HFFc6 (cell line): ENCODE measurements at regions not wholly inside any gene's neighbourhood (a gene's known extent, or its start where the extent isn't known, plus 50 kb on each side); places are given as distances from the start of the nearest gene placed in this dataset.

Experiments
- DNase-seq: peaks from one replicate; pipeline ENCODE4 v3.0.0-alpha.2; 2018
- H3K27ac Mint-ChIP-seq: 2 replicates; pipeline ENCODE4 v1.8.0; 2020; ENCODE audit warnings: mild to moderate bottlenecking, mixed read lengths
- H3K27me3 Mint-ChIP-seq: 2 replicates; pipeline ENCODE4 v1.8.0; 2021; ENCODE audit warnings: mild to moderate bottlenecking, moderate library complexity, mixed read lengths; ENCODE audit not compliant: insufficient read depth
- H3K36me3 Mint-ChIP-seq: 2 replicates; pipeline ENCODE4 v1.8.0; 2021; ENCODE audit warnings: low read depth, mixed read lengths
- H3K4me1 Mint-ChIP-seq: 2 replicates; pipeline ENCODE4 v1.8.0; 2020; ENCODE audit warnings: low read depth, mixed read lengths
- H3K4me3 Mint-ChIP-seq: 2 replicates; pipeline ENCODE4 v1.8.0; 2020; ENCODE audit warnings: mild to moderate bottlenecking, moderate library complexity, mixed read lengths
- H3K9me3 Mint-ChIP-seq: 2 replicates; pipeline ENCODE4 v1.8.0; 2020; ENCODE audit warnings: mild to moderate bottlenecking, mixed read lengths
- TF ChIP-seq, protein P1 (sequence below): fragments of 200-600 bp; sonication (generic); IDR thresholded peaks from 2 replicates; pipeline ENCODE4 v1.5.0; 2021; ENCODE audit warnings: antibody characterized with exemption, mild to moderate bottlenecking

DNA sequence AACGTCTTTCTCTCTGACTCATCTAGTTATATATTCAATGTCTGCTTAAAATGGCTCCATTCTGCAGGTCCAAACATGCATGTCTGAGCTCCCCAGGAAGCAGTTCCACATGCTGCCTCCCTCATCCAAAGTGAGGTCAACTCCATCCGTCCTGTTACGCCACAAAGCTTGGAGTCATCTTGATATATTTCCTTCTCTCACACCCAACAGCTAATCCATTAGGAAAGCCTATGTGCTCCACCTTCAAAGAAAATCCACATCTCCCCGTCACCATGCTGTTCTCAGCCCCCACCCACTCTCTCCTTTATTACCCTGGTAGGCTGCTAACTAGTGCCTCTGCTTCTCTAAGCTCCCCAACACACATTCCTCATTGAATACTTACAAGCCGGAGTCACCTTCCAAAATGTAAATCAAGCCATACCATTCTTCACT is 130.2 kb upstream of the SYNDIG1 start:
- Mint-ChIP-seq H3K4me3 (peak overlapping the region; percentile 38), H3K9me3 (no peaks in the 10 kb centered on the region), H3K27me3 (no peaks in the 10 kb centered on the region), H3K36me3 (no peaks in the 10 kb centered on the region), H3K27ac (peak overlapping the region; percentile 91), H3K4me1 (peaks cover 72% of the 10 kb centered on the region)
- peak; percentile 69 for DNase-seq
- TF ChIP-seq, protein P1, sequence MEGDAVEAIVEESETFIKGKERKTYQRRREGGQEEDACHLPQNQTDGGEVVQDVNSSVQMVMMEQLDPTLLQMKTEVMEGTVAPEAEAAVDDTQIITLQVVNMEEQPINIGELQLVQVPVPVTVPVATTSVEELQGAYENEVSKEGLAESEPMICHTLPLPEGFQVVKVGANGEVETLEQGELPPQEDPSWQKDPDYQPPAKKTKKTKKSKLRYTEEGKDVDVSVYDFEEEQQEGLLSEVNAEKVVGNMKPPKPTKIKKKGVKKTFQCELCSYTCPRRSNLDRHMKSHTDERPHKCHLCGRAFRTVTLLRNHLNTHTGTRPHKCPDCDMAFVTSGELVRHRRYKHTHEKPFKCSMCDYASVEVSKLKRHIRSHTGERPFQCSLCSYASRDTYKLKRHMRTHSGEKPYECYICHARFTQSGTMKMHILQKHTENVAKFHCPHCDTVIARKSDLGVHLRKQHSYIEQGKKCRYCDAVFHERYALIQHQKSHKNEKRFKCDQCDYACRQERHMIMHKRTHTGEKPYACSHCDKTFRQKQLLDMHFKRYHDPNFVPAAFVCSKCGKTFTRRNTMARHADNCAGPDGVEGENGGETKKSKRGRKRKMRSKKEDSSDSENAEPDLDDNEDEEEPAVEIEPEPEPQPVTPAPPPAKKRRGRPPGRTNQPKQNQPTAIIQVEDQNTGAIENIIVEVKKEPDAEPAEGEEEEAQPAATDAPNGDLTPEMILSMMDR, result no peak

DNA sequence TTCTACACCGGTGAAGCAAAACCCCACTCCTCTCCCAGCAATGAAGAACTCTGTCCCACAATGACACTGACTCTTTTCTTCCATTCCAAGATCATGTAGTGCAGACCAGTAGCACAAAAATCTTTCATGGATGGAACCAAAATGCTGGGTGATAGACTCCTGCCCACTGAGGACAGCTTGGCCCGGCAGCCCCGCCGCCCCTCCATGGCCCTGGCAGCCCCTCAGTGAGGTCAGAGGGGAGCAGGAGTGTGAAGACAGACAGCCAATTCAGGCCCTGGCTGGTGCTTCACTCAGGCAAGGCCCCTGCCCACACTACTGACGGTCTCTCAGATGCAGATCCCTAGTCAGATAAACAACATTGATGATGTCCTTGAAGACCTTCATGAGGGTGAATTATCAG is 131.9 kb upstream of the SYNDIG1 start:
- no peaks in the 10 kb centered on the region for H3K36me3 Mint-ChIP-seq
- H3K4me3 Mint-ChIP-seq, result no peak overlapping the region
- no peak for DNase-seq
- no peaks in the 10 kb centered on the region; the same call in 1 of the 2 replicates for H3K27me3 Mint-ChIP-seq
- peaks cover 72% of the 10 kb centered on the region for H3K4me1 Mint-ChIP-seq
- H3K9me3 Mint-ChIP-seq, result no peaks in the 10 kb centered on the region
- peak overlapping the region; percentile 91 for H3K27ac Mint-ChIP-seq
- TF ChIP-seq, protein P1, result no peak

DNA sequence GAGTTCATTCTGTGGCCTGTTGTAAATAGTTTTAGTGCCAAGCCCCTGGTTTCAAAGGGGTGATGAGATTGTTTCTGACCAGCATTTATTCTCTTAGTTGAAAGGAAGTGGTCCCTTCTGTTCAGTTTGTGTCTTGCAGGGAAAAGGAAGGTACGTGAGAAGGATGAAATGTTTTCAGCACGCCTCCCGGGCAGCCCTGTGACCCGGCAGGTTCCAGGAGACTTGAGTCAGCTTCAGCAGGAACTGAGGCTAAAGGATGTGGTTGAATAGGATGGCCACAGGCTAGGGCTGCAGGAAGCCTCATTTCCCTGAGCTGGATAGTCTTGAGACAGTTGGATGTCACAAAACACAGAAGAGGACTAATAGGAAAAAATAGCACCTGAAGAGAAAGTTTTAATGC is 132.4 kb upstream of the SYNDIG1 start:
- peak overlapping the region; percentile 91 for H3K27ac Mint-ChIP-seq
- H3K27me3 Mint-ChIP-seq, result no peaks in the 10 kb centered on the region; the same call in 1 of the 2 replicates
- peak overlapping the region; percentile 60 for H3K4me3 Mint-ChIP-seq
- H3K36me3 Mint-ChIP-seq, result no peaks in the 10 kb centered on the region
- peaks cover 68% of the 10 kb centered on the region for H3K4me1 Mint-ChIP-seq
- TF ChIP-seq, protein P1, result no peak
- no peaks in the 10 kb centered on the region for H3K9me3 Mint-ChIP-seq
- DNase-seq, result peak; percentile 94

DNA sequence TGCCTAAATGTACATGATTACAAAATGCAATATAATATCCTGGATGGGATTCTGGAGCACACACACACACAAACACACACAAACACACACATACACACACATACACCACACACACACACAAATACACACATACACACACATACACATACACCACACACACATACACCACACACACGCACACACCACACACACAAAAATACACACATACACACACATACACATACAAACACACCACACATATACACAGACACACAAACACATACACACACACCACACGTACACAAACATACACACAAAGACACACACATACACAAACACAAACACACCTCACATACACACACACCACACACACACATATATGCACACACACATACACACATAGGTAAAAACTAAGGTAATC is 134.6 kb upstream of the SYNDIG1 start:
- Mint-ChIP-seq H3K27me3 (no peaks in the 10 kb centered on the region; the same call in 1 of the 2 replicates), H3K9me3 (no peaks in the 10 kb centered on the region), H3K4me3 (no peak overlapping the region), H3K4me1 (peaks cover 46% of the 10 kb centered on the region), H3K27ac (no peak overlapping the region), H3K36me3 (no peaks in the 10 kb centered on the region)
- DNase-seq, result no peak
- TF ChIP-seq, protein P1, result no peak

DNA sequence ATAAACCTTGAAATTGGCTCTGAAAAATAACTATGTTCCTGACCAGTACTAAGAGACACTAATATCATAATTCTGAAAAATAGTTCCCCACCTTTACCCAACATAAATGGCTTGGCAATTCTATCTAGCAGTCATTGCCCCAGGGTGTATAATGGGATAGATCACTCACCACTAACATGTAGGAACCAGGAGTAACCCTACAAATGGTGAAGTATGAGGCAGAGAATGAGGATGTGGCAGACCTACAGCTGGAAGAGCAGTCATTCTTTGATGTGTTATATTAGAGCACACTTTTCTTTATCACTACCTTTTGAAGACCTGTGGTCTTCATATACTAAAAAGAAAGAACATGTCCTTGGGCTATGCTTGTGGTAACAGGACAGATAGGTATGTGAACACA is 136.5 kb upstream of the SYNDIG1 start:
- Mint-ChIP-seq H3K4me1 (peaks cover 27% of the 10 kb centered on the region), H3K4me3 (no peak overlapping the region), H3K27me3 (no peaks in the 10 kb centered on the region; the same call in 1 of the 2 replicates), H3K9me3 (no peaks in the 10 kb centered on the region), H3K36me3 (no peaks in the 10 kb centered on the region), H3K27ac (no peak overlapping the region)
- TF ChIP-seq, protein P1, result no peak
- no peak for DNase-seq

DNA sequence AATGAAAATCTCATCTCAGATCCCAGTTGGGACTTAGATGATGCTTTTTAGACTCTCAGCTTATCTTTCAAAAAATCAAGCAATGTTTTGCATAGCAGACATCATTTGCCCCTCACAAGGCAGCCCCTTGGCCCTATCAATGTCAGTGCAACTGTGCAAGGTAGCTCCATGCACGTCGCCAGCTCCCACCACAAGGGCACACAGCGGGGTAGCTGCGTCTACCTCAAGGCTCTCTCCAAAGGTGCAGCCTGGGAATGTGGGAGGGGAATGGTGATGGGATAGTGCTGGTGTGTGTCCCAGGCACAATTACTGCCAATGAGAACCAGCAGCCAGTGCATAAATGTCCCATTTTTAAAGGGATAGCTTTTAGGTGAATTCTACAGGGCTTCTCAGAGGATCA is 137.5 kb upstream of the SYNDIG1 start:
- TF ChIP-seq, protein P1, result no peak
- Mint-ChIP-seq H3K9me3 (no peaks in the 10 kb centered on the region), H3K4me1 (peaks cover 17% of the 10 kb centered on the region), H3K36me3 (no peaks in the 10 kb centered on the region), H3K27ac (no peak overlapping the region), H3K27me3 (no peaks in the 10 kb centered on the region; the same call in 1 of the 2 replicates), H3K4me3 (no peak overlapping the region)
- DNase-seq, result no peak
